PC-3 (cell line): ENCODE measurements at regions not wholly inside any gene's neighbourhood (a gene's known extent, or its start where the extent isn't known, plus 50 kb on each side); places are given as distances from the start of the nearest gene placed in this dataset.

Experiments used
- ATAC-seq: fragments of 200-7000 bp; cut with Tn5 transposase; 2 replicates; pipeline ENCODE4 v1.9.1; 2020; ENCODE audit warnings: mild to moderate bottlenecking, moderate library complexity
- BruUV-seq: library from RNA; stranded (reverse); fragments of 400-500 nt; replicated peaks from 2 replicates; lab custom pipeline; 2021; lab: Mats Ljungman, UMichigan
- CTCF ChIA-PET: fragments of 300-600 bp; sonication (Branson Sonifier 250); formaldehyde crosslinking; loops from one replicate; lab custom pipeline; 2022; ENCODE audit warnings: antibody characterized with exemption; lab: Charles Lee
- POLR2A ChIA-PET: fragments of 300-600 bp; sonication (Branson Sonifier 250); formaldehyde crosslinking; loops from one replicate; lab custom pipeline; 2022; ENCODE audit warnings: antibody characterized with exemption; ENCODE audit not compliant: unreplicated experiment; lab: Charles Lee
- DNase-seq: peaks from one replicate; pipeline ENCODE4 v3.0.0-alpha.2; 2015
- H2AFZ ChIP-seq: fragments of 300-600 bp; sonication (generic); 2 replicates; pipeline ENCODE4 v1.6.0; 2016; ENCODE audit warnings: antibody characterized with exemption, low read length
- H3F3A ChIP-seq: fragments of 300-600 bp; sonication (generic); one replicate; pipeline ENCODE4 v1.6.0; 2017; ENCODE audit warnings: antibody characterized with exemption, low read length, control low read depth, mild to moderate bottlenecking; ENCODE audit not compliant: unreplicated experiment
- H3K27ac ChIP-seq: fragments of 300-600 bp; sonication (generic); 2 replicates; pipeline ENCODE4 v1.5.1; 2016; ENCODE audit warnings: mild to moderate bottlenecking, low read length
- H3K27me3 ChIP-seq: fragments of 300-600 bp; sonication (generic); 2 replicates; pipeline ENCODE4 v1.6.1; 2016; ENCODE audit warnings: low read length, mixed read lengths
- H3K36me3 ChIP-seq: fragments of 300-600 bp; sonication (generic); 2 replicates; pipeline ENCODE4 v1.6.1; 2016; ENCODE audit warnings: low read depth, mixed run types, low read length, mixed read lengths
- H3K4me1 ChIP-seq: fragments of 300-600 bp; sonication (generic); 2 replicates; pipeline ENCODE4 v1.5.1; 2016; ENCODE audit warnings: low read length; ENCODE audit not compliant: insufficient read depth
- H3K4me2 ChIP-seq: fragments of 300-600 bp; sonication (generic); 2 replicates; pipeline ENCODE4 v1.6.0; 2016; ENCODE audit warnings: low read length
- H3K4me3 ChIP-seq: fragments of 300-600 bp; sonication (generic); 2 replicates; pipeline ENCODE4 v1.5.1; 2016; ENCODE audit warnings: mild to moderate bottlenecking, low read length, mixed read lengths
- H3K79me2 ChIP-seq: fragments of 300-600 bp; sonication (generic); 2 replicates; pipeline ENCODE4 v1.6.1; 2017; ENCODE audit warnings: low read length, mixed read lengths
- H3K9ac ChIP-seq: fragments of 300-600 bp; sonication (generic); 2 replicates; pipeline ENCODE4 v1.6.0; 2016; ENCODE audit warnings: mild to moderate bottlenecking, low read length
- H3K9me2 ChIP-seq: fragments of 300-600 bp; sonication (generic); replicated peaks from 2 replicates; pipeline ENCODE4 v1.6.1; 2016; ENCODE audit warnings: mixed run types, low read length, mixed read lengths
- H3K9me3 ChIP-seq: fragments of 300-600 bp; sonication (generic); 2 replicates; pipeline ENCODE4 v1.6.1; 2016; ENCODE audit warnings: low read length, mixed read lengths
- H4K20me1 ChIP-seq: fragments of 300-600 bp; sonication (generic); 2 replicates; pipeline ENCODE4 v1.6.1; 2016; ENCODE audit warnings: low read length, mixed read lengths
- EZH2 ChIP-seq: fragments of 300-600 bp; sonication (generic); IDR thresholded peaks from one replicate; pipeline ENCODE4 v1.6.1; 2017; ENCODE audit warnings: antibody characterized with exemption, mild to moderate bottlenecking, low read length; ENCODE audit not compliant: unreplicated experiment
- EZH2phosphoT487 ChIP-seq: fragments of 300-600 bp; sonication (generic); IDR thresholded peaks from 2 replicates; pipeline ENCODE4 v1.6.1; 2018; ENCODE audit warnings: mild to moderate bottlenecking, antibody characterized with exemption, low read length, borderline replicate concordance
- intact Hi-C: fragments of 100-400 bp; cut with micrococcal nuclease; formaldehyde crosslinking; loops from 2 replicates; pipeline ENCODE4 v1.9.0; 2023
- TF ChIP-seq, protein P1 (sequence below): fragments of 300-600 bp; sonication (generic); conservative IDR thresholded peaks from 2 replicates; pipeline ENCODE4 v1.5.1; 2017; ENCODE audit warnings: antibody characterized with exemption, low read depth, mild to moderate bottlenecking, low read length

DNA sequence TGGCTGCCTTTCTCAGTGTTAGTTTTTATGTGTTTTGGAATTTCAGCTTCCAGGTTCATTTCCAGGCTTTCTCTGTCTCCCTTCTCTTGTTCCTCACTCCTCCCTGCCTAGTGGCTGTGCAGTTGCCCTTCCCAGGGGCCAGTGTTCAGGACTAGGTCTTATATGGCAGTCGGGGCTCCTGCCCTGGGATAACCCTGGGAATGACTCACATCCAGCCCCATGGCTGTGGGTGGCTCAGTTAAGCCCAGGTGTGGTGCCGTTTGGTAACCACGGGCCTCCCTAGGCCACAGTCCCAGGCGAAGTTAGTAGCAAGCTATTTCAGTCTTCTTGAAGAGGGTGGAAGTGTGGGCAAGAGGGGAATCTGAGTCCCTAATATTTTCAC is 57.4 kb upstream of the DDR1 start:
- peak overlapping the region; percentile 31 for H3K4me2 ChIP-seq

DNA sequence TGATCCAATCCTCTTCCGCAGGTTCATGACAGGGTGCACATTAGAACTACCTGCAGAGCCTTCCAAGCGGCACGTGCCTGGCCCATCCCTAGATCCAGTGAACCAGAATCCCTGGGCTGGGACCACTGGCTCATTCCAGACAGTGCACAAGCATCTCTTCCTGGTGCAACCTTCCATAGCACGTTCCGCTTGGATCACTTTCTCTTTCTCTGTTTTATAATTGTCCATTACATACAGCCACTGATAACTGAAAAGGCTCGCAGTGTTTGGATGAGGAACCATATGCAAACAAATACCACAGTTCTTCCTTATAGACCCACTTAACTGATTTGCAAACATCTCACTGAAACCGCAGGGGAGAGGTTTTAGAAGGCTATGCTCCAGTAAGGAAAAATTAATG is 59.6 kb upstream of the DDR1 start:
- H3K79me2 ChIP-seq: no peaks in the 10 kb centered on the region
- no TSS peak for BruUV-seq
- POLR2A ChIA-PET: no interaction called here
- H2AFZ ChIP-seq: no peak overlapping the region
- H3K4me3 ChIP-seq: no peak overlapping the region
- no peaks in the 10 kb centered on the region for H3K9me3 ChIP-seq
- H3K36me3 ChIP-seq: no peaks in the 10 kb centered on the region
- no peak overlapping the region for H3K4me2 ChIP-seq
- H3K4me1 ChIP-seq: peaks cover 66% of the 10 kb centered on the region
- intact Hi-C loops: loop anchor here (5.0 kb wide), 1 partner anchor 137 kb away; the partner anchor contains the start of gene PPP1R18
- no peak overlapping the region for H3K9ac ChIP-seq
- H3F3A ChIP-seq: no peaks in the 10 kb centered on the region
- no peak for DNase-seq
- H3K9me2 ChIP-seq: no peaks in the 10 kb centered on the region
- H4K20me1 ChIP-seq: no peaks in the 10 kb centered on the region
- no peak for TF ChIP-seq EZH2
- TF ChIP-seq, protein P1, sequence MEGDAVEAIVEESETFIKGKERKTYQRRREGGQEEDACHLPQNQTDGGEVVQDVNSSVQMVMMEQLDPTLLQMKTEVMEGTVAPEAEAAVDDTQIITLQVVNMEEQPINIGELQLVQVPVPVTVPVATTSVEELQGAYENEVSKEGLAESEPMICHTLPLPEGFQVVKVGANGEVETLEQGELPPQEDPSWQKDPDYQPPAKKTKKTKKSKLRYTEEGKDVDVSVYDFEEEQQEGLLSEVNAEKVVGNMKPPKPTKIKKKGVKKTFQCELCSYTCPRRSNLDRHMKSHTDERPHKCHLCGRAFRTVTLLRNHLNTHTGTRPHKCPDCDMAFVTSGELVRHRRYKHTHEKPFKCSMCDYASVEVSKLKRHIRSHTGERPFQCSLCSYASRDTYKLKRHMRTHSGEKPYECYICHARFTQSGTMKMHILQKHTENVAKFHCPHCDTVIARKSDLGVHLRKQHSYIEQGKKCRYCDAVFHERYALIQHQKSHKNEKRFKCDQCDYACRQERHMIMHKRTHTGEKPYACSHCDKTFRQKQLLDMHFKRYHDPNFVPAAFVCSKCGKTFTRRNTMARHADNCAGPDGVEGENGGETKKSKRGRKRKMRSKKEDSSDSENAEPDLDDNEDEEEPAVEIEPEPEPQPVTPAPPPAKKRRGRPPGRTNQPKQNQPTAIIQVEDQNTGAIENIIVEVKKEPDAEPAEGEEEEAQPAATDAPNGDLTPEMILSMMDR: no peak
- no peak for TF ChIP-seq EZH2phosphoT487
- H3K27me3 ChIP-seq: no peaks in the 10 kb centered on the region
- CTCF ChIA-PET: no interaction called here
- no peak overlapping the region for H3K27ac ChIP-seq
- no peak for ATAC-seq

More for the DNA sequence above, 57.4 kb upstream of the DDR1 start:
- no peaks in the 10 kb centered on the region for H3K27me3 ChIP-seq
- H3K27ac ChIP-seq: peak overlapping the region; percentile 80
- no peaks in the 10 kb centered on the region for H3K36me3 ChIP-seq
- H3K9me3 ChIP-seq: no peaks in the 10 kb centered on the region
- no peaks in the 10 kb centered on the region for H3K79me2 ChIP-seq
- peak overlapping the region; percentile 52 for H3K9ac ChIP-seq
- no peaks in the 10 kb centered on the region for H4K20me1 ChIP-seq
- no peaks in the 10 kb centered on the region for H3F3A ChIP-seq
- DNase-seq: peak; percentile 61
- intact Hi-C loops: no loop called here
- no TSS peak for BruUV-seq
- H3K9me2 ChIP-seq: no peaks in the 10 kb centered on the region
- no peak overlapping the region for H3K4me3 ChIP-seq
- ChIA-PET POLR2A (interaction anchor here (0.6 kb wide), 1 partner anchor 1931 kb away, joined by 4 read pairs; no protein-coding TSS in a partner anchor), CTCF (interaction anchor here (1.3 kb wide), 1 partner anchor 253 kb away, joined by 3 read pairs; no protein-coding TSS in a partner anchor)
- TF ChIP-seq, protein P1: no peak
- no peak for TF ChIP-seq EZH2phosphoT487
- no peak for TF ChIP-seq EZH2
- H2AFZ ChIP-seq: peak overlapping the region; percentile 80
- H3K4me1 ChIP-seq: peaks cover 47% of the 10 kb centered on the region
- peak; percentile 51 for ATAC-seq

GRCh38 chr6:30823534-30823865 is 60.8 kb upstream of the DDR1 start:
- H3K27ac ChIP-seq: peak overlapping the region; percentile 74
- intact Hi-C loops: loop anchor here (5.0 kb wide), 1 partner anchor 136 kb away; the partner anchor contains the start of gene PPP1R18
- DNase-seq (no peak), ATAC-seq (no peak)
- H3K27me3 ChIP-seq: no peaks in the 10 kb centered on the region
- no peaks in the 10 kb centered on the region for H3K36me3 ChIP-seq
- no TSS peak for BruUV-seq
- no peak overlapping the region for H3K9ac ChIP-seq
- no peaks in the 10 kb centered on the region for H3K9me3 ChIP-seq
- H2AFZ ChIP-seq: no peak overlapping the region
- TF ChIP-seq, protein P1: no peak
- no peak for TF ChIP-seq EZH2
- TF ChIP-seq EZH2phosphoT487: no peak
- H3K4me2 ChIP-seq: no peak overlapping the region
- H3F3A ChIP-seq: peaks cover 3% of the 10 kb centered on the region
- CTCF ChIA-PET: no interaction called here
- no peaks in the 10 kb centered on the region for H3K79me2 ChIP-seq
- POLR2A ChIA-PET: interaction anchor here (0.6 kb wide), 1 partner anchor 71 kb away, joined by 3 read pairs; no protein-coding TSS in a partner anchor
- no peaks in the 10 kb centered on the region for H4K20me1 ChIP-seq
- no peaks in the 10 kb centered on the region for H3K9me2 ChIP-seq
- peaks cover 66% of the 10 kb centered on the region for H3K4me1 ChIP-seq
- no peak overlapping the region for H3K4me3 ChIP-seq
